ENCODE measurements at regions not wholly inside any gene's neighbourhood (a gene's known extent, or its start where the extent isn't known, plus 50 kb on each side); places are given as distances from the start of the nearest gene placed in this dataset.

DNA sequence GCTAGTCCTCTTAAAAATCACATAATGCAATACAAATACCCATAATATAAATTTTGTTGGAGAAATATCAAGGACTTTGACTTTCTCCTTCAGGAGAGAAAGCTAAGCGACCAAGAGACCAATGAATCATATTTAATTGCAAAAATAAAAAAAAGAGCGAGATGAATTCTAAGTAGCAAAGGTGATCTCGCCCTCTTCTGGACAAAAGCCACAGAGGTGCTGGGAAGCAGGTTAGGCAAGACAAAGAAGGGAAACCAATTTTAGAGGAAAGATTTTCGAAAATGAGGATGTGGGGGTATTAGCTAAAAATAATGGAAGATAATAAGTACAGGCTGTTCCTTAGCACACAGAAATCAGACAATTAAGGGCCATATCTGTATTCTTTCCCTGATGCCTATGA, 111.4 kb upstream of the PLAAT1 start (continued):
- TF ChIP-seq, protein P1, sequence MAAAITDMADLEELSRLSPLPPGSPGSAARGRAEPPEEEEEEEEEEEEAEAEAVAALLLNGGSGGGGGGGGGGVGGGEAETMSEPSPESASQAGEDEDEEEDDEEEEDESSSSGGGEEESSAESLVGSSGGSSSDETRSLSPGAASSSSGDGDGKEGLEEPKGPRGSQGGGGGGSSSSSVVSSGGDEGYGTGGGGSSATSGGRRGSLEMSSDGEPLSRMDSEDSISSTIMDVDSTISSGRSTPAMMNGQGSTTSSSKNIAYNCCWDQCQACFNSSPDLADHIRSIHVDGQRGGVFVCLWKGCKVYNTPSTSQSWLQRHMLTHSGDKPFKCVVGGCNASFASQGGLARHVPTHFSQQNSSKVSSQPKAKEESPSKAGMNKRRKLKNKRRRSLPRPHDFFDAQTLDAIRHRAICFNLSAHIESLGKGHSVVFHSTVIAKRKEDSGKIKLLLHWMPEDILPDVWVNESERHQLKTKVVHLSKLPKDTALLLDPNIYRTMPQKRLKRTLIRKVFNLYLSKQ (tag by site-specific recombination; IDR thresholded peaks at IDR 0.05; ENCODE audit: borderline replicate concordance), result no peak
- TF ChIP-seq ZNF292 (tag by site-specific recombination; IDR thresholded peaks at IDR 0.05; ENCODE audit: borderline replicate concordance, low read depth), result no peak
- TF ChIP-seq, protein P2, sequence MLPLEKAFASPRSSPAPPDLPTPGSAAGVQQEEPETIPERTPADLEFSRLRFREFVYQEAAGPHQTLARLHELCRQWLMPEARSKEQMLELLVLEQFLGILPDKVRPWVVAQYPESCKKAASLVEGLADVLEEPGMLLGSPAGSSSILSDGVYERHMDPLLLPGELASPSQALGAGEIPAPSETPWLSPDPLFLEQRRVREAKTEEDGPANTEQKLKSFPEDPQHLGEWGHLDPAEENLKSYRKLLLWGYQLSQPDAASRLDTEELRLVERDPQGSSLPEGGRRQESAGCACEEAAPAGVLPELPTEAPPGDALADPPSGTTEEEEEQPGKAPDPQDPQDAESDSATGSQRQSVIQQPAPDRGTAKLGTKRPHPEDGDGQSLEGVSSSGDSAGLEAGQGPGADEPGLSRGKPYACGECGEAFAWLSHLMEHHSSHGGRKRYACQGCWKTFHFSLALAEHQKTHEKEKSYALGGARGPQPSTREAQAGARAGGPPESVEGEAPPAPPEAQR (tag by site-specific recombination; IDR thresholded peaks at IDR 0.05), result no peak
- no peak for TF ChIP-seq ZFHX2 (tag by site-specific recombination; conservative IDR thresholded peaks at IDR 0.05)
- TF ChIP-seq, protein P3, sequence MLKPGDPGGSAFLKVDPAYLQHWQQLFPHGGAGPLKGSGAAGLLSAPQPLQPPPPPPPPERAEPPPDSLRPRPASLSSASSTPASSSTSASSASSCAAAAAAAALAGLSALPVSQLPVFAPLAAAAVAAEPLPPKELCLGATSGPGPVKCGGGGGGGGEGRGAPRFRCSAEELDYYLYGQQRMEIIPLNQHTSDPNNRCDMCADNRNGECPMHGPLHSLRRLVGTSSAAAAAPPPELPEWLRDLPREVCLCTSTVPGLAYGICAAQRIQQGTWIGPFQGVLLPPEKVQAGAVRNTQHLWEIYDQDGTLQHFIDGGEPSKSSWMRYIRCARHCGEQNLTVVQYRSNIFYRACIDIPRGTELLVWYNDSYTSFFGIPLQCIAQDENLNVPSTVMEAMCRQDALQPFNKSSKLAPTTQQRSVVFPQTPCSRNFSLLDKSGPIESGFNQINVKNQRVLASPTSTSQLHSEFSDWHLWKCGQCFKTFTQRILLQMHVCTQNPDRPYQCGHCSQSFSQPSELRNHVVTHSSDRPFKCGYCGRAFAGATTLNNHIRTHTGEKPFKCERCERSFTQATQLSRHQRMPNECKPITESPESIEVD (tag by site-specific recombination; IDR thresholded peaks at IDR 0.05), result no peak
- TF ChIP-seq, protein P4, sequence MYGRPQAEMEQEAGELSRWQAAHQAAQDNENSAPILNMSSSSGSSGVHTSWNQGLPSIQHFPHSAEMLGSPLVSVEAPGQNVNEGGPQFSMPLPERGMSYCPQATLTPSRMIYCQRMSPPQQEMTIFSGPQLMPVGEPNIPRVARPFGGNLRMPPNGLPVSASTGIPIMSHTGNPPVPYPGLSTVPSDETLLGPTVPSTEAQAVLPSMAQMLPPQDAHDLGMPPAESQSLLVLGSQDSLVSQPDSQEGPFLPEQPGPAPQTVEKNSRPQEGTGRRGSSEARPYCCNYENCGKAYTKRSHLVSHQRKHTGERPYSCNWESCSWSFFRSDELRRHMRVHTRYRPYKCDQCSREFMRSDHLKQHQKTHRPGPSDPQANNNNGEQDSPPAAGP (tag by site-specific recombination; IDR thresholded peaks at IDR 0.05), result no peak
- no peak for TF ChIP-seq ZNF2 (tag by site-specific recombination; IDR thresholded peaks at IDR 0.05)

DNA sequence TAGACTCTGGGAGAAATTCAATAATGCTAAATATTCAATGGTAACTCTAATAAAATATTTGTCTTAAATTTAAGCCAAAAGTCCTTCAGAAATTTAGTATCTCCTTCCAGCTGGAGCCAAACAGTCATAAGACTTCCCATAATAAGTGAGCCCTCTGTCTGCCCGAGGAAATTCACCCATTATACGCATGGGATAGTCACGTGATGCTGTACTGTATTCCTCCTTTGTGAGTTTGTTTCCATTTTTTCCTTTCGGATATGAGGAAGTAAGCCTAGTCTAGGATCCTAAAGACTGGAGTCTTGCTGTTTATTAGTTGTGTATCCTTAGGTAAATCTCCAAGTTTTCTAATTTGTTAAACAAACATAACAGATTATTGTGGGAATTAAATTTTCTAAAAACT, 110.4 kb upstream of the PLAAT1 start:
- CTCF ChIA-PET, result no interaction called here
- Histone ChIP-seq H3K27ac (ENCODE audit: extremely low read depth, low read depth, low read length) (no peak overlapping the region), H3K36me3 (ENCODE audit: control insufficient read depth in 2 of 2, insufficient read depth in 1 of 2, low read length in 2 of 2) (no peaks in the 10 kb centered on the region), H3K4me3 (ENCODE audit: low read depth, low read length) (no peak overlapping the region), H3K4me1 (ENCODE audit: control insufficient read depth, insufficient read depth, low read length) (no peaks in the 10 kb centered on the region), H3K9me3 (ENCODE audit: control insufficient read depth, insufficient read depth, low read depth, low read length) (no peaks in the 10 kb centered on the region)
- POLR2A ChIA-PET, result no interaction called here
- TF ChIP-seq ZNF175 (tag by site-specific recombination; IDR thresholded peaks at IDR 0.05), result no peak
- TF ChIP-seq ZNF146 (tag by site-specific recombination; IDR thresholded peaks at IDR 0.05), result no peak
- no peak for TF ChIP-seq ZNF776 (tag by site-specific recombination; IDR thresholded peaks at IDR 0.05; ENCODE audit: borderline replicate concordance)
- no peak for TF ChIP-seq ZNF670 (tag by site-specific recombination; IDR thresholded peaks at IDR 0.05; ENCODE audit: low read depth)
- TF ChIP-seq, protein P5, sequence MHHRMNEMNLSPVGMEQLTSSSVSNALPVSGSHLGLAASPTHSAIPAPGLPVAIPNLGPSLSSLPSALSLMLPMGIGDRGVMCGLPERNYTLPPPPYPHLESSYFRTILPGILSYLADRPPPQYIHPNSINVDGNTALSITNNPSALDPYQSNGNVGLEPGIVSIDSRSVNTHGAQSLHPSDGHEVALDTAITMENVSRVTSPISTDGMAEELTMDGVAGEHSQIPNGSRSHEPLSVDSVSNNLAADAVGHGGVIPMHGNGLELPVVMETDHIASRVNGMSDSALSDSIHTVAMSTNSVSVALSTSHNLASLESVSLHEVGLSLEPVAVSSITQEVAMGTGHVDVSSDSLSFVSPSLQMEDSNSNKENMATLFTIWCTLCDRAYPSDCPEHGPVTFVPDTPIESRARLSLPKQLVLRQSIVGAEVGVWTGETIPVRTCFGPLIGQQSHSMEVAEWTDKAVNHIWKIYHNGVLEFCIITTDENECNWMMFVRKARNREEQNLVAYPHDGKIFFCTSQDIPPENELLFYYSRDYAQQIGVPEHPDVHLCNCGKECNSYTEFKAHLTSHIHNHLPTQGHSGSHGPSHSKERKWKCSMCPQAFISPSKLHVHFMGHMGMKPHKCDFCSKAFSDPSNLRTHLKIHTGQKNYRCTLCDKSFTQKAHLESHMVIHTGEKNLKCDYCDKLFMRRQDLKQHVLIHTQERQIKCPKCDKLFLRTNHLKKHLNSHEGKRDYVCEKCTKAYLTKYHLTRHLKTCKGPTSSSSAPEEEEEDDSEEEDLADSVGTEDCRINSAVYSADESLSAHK (tag by site-specific recombination; IDR thresholded peaks at IDR 0.05), result no peak
- TF ChIP-seq, protein P6, sequence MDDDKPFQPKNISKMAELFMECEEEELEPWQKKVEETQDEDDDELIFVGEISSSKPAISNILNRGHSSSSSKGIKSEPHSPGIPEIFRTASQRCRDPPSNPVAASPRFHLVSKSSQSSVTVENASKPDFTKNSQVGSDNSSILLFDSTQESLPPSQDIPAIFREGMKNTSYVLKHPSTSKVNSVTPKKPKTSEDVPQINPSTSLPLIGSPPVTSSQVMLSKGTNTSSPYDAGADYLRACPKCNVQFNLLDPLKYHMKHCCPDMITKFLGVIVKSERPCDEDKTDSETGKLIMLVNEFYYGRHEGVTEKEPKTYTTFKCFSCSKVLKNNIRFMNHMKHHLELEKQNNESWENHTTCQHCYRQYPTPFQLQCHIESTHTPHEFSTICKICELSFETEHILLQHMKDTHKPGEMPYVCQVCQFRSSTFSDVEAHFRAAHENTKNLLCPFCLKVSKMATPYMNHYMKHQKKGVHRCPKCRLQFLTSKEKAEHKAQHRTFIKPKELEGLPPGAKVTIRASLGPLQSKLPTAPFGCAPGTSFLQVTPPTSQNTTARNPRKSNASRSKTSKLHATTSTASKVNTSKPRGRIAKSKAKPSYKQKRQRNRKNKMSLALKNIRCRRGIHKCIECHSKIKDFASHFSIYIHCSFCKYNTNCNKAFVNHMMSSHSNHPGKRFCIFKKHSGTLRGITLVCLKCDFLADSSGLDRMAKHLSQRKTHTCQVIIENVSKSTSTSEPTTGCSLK (tag by site-specific recombination; IDR thresholded peaks at IDR 0.05), result no peak
- no peak for TF ChIP-seq ZBTB20 (tag by site-specific recombination; IDR thresholded peaks at IDR 0.05)
- TF ChIP-seq, protein P7, sequence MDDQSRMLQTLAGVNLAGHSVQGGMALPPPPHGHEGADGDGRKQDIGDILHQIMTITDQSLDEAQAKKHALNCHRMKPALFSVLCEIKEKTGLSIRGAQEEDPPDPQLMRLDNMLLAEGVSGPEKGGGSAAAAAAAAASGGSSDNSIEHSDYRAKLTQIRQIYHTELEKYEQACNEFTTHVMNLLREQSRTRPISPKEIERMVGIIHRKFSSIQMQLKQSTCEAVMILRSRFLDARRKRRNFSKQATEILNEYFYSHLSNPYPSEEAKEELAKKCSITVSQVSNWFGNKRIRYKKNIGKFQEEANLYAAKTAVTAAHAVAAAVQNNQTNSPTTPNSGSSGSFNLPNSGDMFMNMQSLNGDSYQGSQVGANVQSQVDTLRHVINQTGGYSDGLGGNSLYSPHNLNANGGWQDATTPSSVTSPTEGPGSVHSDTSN (CRISPR knock-in tag; IDR thresholded peaks at IDR 0.05), result no peak
- TF ChIP-seq, protein P8, sequence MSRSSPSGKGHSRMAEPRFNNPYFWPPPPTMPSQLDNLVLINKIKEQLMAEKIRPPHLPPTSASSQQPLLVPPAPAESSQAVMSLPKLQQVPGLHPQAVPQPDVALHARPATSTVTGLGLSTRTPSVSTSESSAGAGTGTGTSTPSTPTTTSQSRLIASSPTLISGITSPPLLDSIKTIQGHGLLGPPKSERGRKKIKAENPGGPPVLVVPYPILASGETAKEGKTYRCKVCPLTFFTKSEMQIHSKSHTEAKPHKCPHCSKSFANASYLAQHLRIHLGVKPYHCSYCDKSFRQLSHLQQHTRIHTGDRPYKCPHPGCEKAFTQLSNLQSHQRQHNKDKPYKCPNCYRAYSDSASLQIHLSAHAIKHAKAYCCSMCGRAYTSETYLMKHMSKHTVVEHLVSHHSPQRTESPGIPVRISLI (tag by site-specific recombination; IDR thresholded peaks at IDR 0.05), result no peak
- TF ChIP-seq ZNF433 (tag by site-specific recombination; IDR thresholded peaks at IDR 0.05; ENCODE audit: low read depth), result no peak
- no peak for TF ChIP-seq TRIM28 (IDR thresholded peaks at IDR 0.05; ENCODE audit: borderline replicate concordance, low read length)
- TF ChIP-seq SP2 (tag by site-specific recombination; IDR thresholded peaks at IDR 0.05), result no peak
- no peak for TF ChIP-seq ZBTB8A (tag by site-specific recombination; IDR thresholded peaks at IDR 0.05)
- TF ChIP-seq ZNF791 (tag by site-specific recombination; IDR thresholded peaks at IDR 0.05), result no peak
- TF ChIP-seq, protein P9, sequence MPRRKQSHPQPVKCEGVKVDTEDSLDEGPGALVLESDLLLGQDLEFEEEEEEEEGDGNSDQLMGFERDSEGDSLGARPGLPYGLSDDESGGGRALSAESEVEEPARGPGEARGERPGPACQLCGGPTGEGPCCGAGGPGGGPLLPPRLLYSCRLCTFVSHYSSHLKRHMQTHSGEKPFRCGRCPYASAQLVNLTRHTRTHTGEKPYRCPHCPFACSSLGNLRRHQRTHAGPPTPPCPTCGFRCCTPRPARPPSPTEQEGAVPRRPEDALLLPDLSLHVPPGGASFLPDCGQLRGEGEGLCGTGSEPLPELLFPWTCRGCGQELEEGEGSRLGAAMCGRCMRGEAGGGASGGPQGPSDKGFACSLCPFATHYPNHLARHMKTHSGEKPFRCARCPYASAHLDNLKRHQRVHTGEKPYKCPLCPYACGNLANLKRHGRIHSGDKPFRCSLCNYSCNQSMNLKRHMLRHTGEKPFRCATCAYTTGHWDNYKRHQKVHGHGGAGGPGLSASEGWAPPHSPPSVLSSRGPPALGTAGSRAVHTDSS (tag by site-specific recombination; IDR thresholded peaks at IDR 0.05), result no peak
- TF ChIP-seq ZNF596 (tag by site-specific recombination; IDR thresholded peaks at IDR 0.05), result no peak
